Thyroid gland (tissue), 4 donors: ENCODE measurements at regions not wholly inside any gene's neighbourhood (a gene's known extent, or its start where the extent isn't known, plus 50 kb on each side); places are given as distances from the start of the nearest gene placed in this dataset.

ENCODE experiments used
- POLR2A ChIP-seq, 2 donors: fragments of 450-650 bp; IDR thresholded peaks; one replicate each; pipeline ENCODE4 v1.6.1; 2017; ENCODE audit warnings: antibody characterized with exemption in 2 of 2, mild to moderate bottlenecking in 2 of 2, moderate library complexity in 1 of 2
- TF ChIP-seq, protein P1 (sequence below), 6 experiments: fragments of 200-600 bp in 3 of 6; fragments of 450-650 bp in 3 of 6; sonication (generic) in 3 of 6; IDR thresholded peaks; one replicate each; pipeline ENCODE4 v1.5.1; 2016 to 2019; ENCODE audit warnings: antibody characterized with exemption in 6 of 6, mild to moderate bottlenecking in 2 of 6, inconsistent platforms in 1 of 6, moderate library complexity in 1 of 6

DNA sequence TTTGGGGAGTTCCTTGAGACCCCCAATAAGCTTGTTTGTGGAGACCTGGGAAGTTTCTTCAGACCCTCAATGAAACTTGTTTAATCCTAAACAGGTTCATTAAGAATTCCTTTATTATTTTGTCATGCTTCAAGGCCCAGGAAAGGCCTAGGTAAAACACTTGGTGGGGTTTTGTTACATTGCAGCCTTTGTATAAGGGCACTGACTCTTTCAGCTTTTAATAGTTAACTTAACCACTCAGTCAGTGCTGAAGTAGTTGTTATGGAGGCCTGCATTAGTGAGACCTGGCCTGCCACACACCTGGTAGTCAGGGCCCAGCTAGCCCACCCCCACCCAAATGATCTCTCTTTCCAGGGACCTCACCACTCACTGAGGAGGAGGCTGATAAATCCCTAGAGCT, 103.7 kb downstream of the FCRL5 start:
- TF ChIP-seq, protein P1, sequence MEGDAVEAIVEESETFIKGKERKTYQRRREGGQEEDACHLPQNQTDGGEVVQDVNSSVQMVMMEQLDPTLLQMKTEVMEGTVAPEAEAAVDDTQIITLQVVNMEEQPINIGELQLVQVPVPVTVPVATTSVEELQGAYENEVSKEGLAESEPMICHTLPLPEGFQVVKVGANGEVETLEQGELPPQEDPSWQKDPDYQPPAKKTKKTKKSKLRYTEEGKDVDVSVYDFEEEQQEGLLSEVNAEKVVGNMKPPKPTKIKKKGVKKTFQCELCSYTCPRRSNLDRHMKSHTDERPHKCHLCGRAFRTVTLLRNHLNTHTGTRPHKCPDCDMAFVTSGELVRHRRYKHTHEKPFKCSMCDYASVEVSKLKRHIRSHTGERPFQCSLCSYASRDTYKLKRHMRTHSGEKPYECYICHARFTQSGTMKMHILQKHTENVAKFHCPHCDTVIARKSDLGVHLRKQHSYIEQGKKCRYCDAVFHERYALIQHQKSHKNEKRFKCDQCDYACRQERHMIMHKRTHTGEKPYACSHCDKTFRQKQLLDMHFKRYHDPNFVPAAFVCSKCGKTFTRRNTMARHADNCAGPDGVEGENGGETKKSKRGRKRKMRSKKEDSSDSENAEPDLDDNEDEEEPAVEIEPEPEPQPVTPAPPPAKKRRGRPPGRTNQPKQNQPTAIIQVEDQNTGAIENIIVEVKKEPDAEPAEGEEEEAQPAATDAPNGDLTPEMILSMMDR (IDR thresholded peaks at IDR 0.05): no peak
- no peak for TF ChIP-seq POLR2A (IDR thresholded peaks at IDR 0.05)
